Osteocyte (in vitro differentiated cells): ENCODE measurements at regions not wholly inside any gene's neighbourhood (a gene's known extent, or its start where the extent isn't known, plus 50 kb on each side); places are given as distances from the start of the nearest gene placed in this dataset.

Experiments used
- DNase-seq: peaks from one replicate; pipeline ENCODE4 v3.0.0; 2021; ENCODE audit warnings: mixed read lengths; ENCODE audit not compliant: unreplicated experiment; ENCODE audit errors: extremely low spot score
- H3K27ac Mint-ChIP-seq: one replicate; pipeline ENCODE4 v1.8.0; 2021; ENCODE audit warnings: mild to moderate bottlenecking, mixed read lengths; ENCODE audit not compliant: unreplicated experiment
- H3K27me3 Mint-ChIP-seq: one replicate; pipeline ENCODE4 v1.8.0; 2021; ENCODE audit warnings: mixed read lengths; ENCODE audit not compliant: unreplicated experiment
- H3K36me3 Mint-ChIP-seq: one replicate; pipeline ENCODE4 v1.8.0; 2021; ENCODE audit warnings: mixed read lengths; ENCODE audit not compliant: unreplicated experiment
- H3K4me1 Mint-ChIP-seq: one replicate; pipeline ENCODE4 v1.8.0; 2021; ENCODE audit warnings: mixed read lengths; ENCODE audit not compliant: unreplicated experiment
- H3K4me3 Mint-ChIP-seq: one replicate; pipeline ENCODE4 v1.8.0; 2021; ENCODE audit warnings: mild to moderate bottlenecking, moderate library complexity, mixed read lengths; ENCODE audit not compliant: unreplicated experiment
- H3K9me3 Mint-ChIP-seq: one replicate; pipeline ENCODE4 v1.8.0; 2021; ENCODE audit warnings: mixed read lengths; ENCODE audit not compliant: unreplicated experiment
- CTCF ChIP-seq: fragments of 200-600 bp; sonication (generic); IDR thresholded peaks from 2 replicates; pipeline ENCODE4 v1.5.0; 2021; ENCODE audit warnings: antibody characterized with exemption, mild to moderate bottlenecking, moderate library complexity

GRCh38 chrX:65034668-65035445 lies 58.6 kb upstream of the ZC4H2 start, which contains the start of gene ZC3H12B:
Gene ZC3H12B (plus strand): TSS chrX:65034826.
- no peaks in the 10 kb centered on the region for H3K36me3 Mint-ChIP-seq
- peak within 1 kb of the TSS; percentile 78 for H3K4me3 Mint-ChIP-seq
- peaks cover 12% of the 10 kb centered on the region for H3K9me3 Mint-ChIP-seq
- TF ChIP-seq CTCF, result peak; percentile 55
- H3K4me1 Mint-ChIP-seq, result peaks cover 1% of the 10 kb centered on the region
- H3K27me3 Mint-ChIP-seq, result no peaks in the 10 kb centered on the region
- DNase-seq, result peak; percentile 91
- H3K27ac Mint-ChIP-seq, result peak within 1 kb of the TSS; percentile 76

GRCh38 chrX:65034292-65034667 lies 58.0 kb upstream of the ZC4H2 start:
- no peaks in the 10 kb centered on the region for H3K36me3 Mint-ChIP-seq
- H3K4me3 Mint-ChIP-seq, result peak overlapping the region; percentile 78
- peaks cover 12% of the 10 kb centered on the region for H3K9me3 Mint-ChIP-seq
- H3K27ac Mint-ChIP-seq, result no peak overlapping the region
- H3K4me1 Mint-ChIP-seq, result peaks cover 1% of the 10 kb centered on the region
- no peak for DNase-seq
- H3K27me3 Mint-ChIP-seq, result no peaks in the 10 kb centered on the region
- TF ChIP-seq CTCF, result no peak
